AG10803 (cell line): ENCODE measurements at regions not wholly inside any gene's neighbourhood (a gene's known extent, or its start where the extent isn't known, plus 50 kb on each side); places are given as distances from the start of the nearest gene placed in this dataset.

Experiments used
- DNase-seq: peaks from one replicate; pipeline ENCODE4 v3.0.0; 2010; ENCODE audit warnings: low read depth
- H3K4me3 ChIP-seq: 2 replicates; pipeline ENCODE4 v1.5.1; 2011; ENCODE audit warnings: mild to moderate bottlenecking, low read length, control low read depth
- CTCF ChIP-seq: conservative IDR thresholded peaks from 2 replicates; pipeline ENCODE4 v1.5.1; 2011; ENCODE audit warnings: mild to moderate bottlenecking, low read length, control low read depth, inconsistent platforms

GRCh38 chr5:124237206-124237695, 509.2 kb downstream of the ZNF608 start:
- DNase-seq: no peak
- H3K4me3 ChIP-seq: no peak overlapping the region
- no peak for TF ChIP-seq CTCF

- DNase-seq: no peak
- H3K4me3 ChIP-seq: no peak overlapping the region
- TF ChIP-seq CTCF: no peak
These were observed 509.9 kb downstream of the ZNF608 start for GRCh38 chr5:124236361-124237205.

- TF ChIP-seq CTCF: no peak
- DNase-seq: no peak
- H3K4me3 ChIP-seq: no peak overlapping the region
These were observed 510.9 kb downstream of the ZNF608 start for GRCh38 chr5:124235576-124235975.

GRCh38 chr5:124234770-124235562, 511.5 kb downstream of the ZNF608 start:
- DNase-seq: no peak
- TF ChIP-seq CTCF: no peak
- no peak overlapping the region for H3K4me3 ChIP-seq

GRCh38 chr5:124234022-124234769, 512.2 kb downstream of the ZNF608 start:
- no peak overlapping the region for H3K4me3 ChIP-seq
- no peak for TF ChIP-seq CTCF
- DNase-seq: no peak

GRCh38 chr5:124232515-124232914, 513.9 kb downstream of the ZNF608 start:
- no peak overlapping the region for H3K4me3 ChIP-seq
- DNase-seq: no peak
- no peak for TF ChIP-seq CTCF
